GM10266 (cell line): ENCODE measurements at regions not wholly inside any gene's neighbourhood (a gene's known extent, or its start where the extent isn't known, plus 50 kb on each side); places are given as distances from the start of the nearest gene placed in this dataset.

ENCODE experiments used
- DNase-seq: peaks from one replicate; pipeline ENCODE4 v3.0.0; 2012; ENCODE audit errors: extremely low spot score
- CTCF ChIP-seq: IDR thresholded peaks from 2 replicates; pipeline ENCODE4 v1.5.1; 2012; ENCODE audit warnings: mild to moderate bottlenecking, low read depth; ENCODE audit not compliant: control insufficient read depth, insufficient read depth; ENCODE audit errors: missing control alignments

- no peak for TF ChIP-seq CTCF
- DNase-seq, result no peak
These were observed 238.8 kb downstream of the PAX1 start for GRCh38 chr20:21944227-21944626.

GRCh38 chr20:21941941-21942805 is 236.7 kb downstream of the PAX1 start:
- no peak for TF ChIP-seq CTCF
- no peak for DNase-seq

- TF ChIP-seq CTCF, result no peak
- no peak for DNase-seq
These were observed 231.4 kb downstream of the PAX1 start for GRCh38 chr20:21936720-21937380.

GRCh38 chr20:21936261-21936660 is 230.8 kb downstream of the PAX1 start:
- no peak for TF ChIP-seq CTCF
- DNase-seq, result no peak

- TF ChIP-seq CTCF, result no peak
- no peak for DNase-seq
These were observed 228.1 kb downstream of the PAX1 start for GRCh38 chr20:21933526-21933925.

- no peak for TF ChIP-seq CTCF
- no peak for DNase-seq
These were observed 215.8 kb downstream of the PAX1 start for GRCh38 chr20:21921251-21921650.

- TF ChIP-seq CTCF, result no peak
- DNase-seq, result no peak
These were observed 214.7 kb downstream of the PAX1 start for GRCh38 chr20:21920211-21920610.
